ENCODE measurements at regions not wholly inside any gene's neighbourhood (a gene's known extent, or its start where the extent isn't known, plus 50 kb on each side); places are given as distances from the start of the nearest gene placed in this dataset.

DNA sequence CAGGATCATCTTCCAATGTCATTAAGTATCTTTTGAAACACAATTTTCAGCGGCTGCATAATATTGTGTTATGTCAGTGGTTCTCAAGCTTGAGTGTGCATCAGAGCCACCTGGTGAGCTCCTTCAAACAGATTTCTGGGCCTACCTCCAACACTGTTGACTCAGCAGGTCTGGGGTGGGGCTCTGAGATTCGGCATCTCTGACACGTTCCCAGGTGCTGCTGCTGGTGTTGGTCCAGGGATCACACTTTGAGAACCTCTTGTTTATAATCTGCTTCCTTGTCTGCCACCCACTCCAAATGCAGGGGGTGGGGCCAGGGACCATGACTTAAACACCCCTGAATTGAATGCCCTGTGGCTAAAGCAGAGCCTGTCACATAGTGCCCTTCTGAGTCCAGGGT is 73.8 kb upstream of the HNF1B start:
- TF ChIP-seq, protein P1, sequence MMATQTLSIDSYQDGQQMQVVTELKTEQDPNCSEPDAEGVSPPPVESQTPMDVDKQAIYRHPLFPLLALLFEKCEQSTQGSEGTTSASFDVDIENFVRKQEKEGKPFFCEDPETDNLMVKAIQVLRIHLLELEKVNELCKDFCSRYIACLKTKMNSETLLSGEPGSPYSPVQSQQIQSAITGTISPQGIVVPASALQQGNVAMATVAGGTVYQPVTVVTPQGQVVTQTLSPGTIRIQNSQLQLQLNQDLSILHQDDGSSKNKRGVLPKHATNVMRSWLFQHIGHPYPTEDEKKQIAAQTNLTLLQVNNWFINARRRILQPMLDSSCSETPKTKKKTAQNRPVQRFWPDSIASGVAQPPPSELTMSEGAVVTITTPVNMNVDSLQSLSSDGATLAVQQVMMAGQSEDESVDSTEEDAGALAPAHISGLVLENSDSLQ (IDR thresholded peaks at IDR 0.05) = no peak
- no peak for TF ChIP-seq FOXM1 (IDR thresholded peaks at IDR 0.05; ENCODE audit: borderline replicate concordance)
- TF ChIP-seq SP1 (IDR thresholded peaks at IDR 0.05) = no peak
- TF ChIP-seq SUZ12 (IDR thresholded peaks at IDR 0.05) = no peak
- TF ChIP-seq BHLHE40 (IDR thresholded peaks at IDR 0.05; ENCODE audit: borderline replicate concordance) = no peak
- no peak for TF ChIP-seq FOXA1 (IDR thresholded peaks at IDR 0.05)
- no peak for TF ChIP-seq ELF4 (IDR thresholded peaks at IDR 0.05)
- TF ChIP-seq TARDBP (IDR thresholded peaks at IDR 0.05) = no peak
- no peak for TF ChIP-seq L3MBTL2 (conservative IDR thresholded peaks at IDR 0.05)
- TF ChIP-seq CTBP1 (IDR thresholded peaks at IDR 0.05; ENCODE audit: borderline replicate concordance) = no peak
- no peak for TF ChIP-seq FOXK2 (IDR thresholded peaks at IDR 0.05)
- TF ChIP-seq ARNT (IDR thresholded peaks at IDR 0.05) = no peak
- no peak for TF ChIP-seq ZNF384 (IDR thresholded peaks at IDR 0.05)
